ENCODE measurements at regions not wholly inside any gene's neighbourhood (a gene's known extent, or its start where the extent isn't known, plus 50 kb on each side); places are given as distances from the start of the nearest gene placed in this dataset.

DNA sequence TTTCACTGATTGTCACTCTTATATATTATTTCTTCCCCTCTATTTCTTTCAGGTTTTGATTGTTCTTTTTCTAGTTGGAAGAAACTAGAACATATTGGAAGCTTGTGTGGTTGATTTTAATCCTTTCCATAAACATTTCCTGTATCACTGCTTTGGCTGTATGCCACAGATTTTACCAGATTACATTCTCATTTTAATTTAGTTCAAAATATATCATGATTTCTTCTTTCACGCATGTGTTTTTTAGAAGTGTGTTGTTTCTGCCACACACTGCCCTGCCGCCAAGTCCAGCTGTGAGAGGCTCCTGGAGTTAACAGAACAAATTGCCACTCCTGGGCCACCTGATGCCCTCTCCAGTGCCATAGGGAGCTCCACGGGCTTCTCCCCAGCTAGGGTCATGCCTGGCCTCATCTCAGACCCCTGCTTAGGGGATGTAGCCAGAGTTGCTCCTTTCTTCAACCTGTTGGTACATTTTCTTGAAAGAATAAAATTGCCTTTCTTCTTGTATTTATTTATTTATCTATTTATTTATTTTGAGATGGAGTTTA, 206.2 kb upstream of the COPS8 start:
- Histone ChIP-seq H3K36me3 (no peaks in the 10 kb centered on the region), H3K27me3 (no peaks in the 10 kb centered on the region), H3K9me3 (no peaks in the 10 kb centered on the region), H3K4me3 (no peak overlapping the region), H3K27ac (no peak overlapping the region), H3K4me1 (peaks cover 0 to 10% of the 10 kb centered on the region in 2 donors)
- no peak for DNase-seq (ENCODE audit: low spot score)
- TF ChIP-seq, protein P1, sequence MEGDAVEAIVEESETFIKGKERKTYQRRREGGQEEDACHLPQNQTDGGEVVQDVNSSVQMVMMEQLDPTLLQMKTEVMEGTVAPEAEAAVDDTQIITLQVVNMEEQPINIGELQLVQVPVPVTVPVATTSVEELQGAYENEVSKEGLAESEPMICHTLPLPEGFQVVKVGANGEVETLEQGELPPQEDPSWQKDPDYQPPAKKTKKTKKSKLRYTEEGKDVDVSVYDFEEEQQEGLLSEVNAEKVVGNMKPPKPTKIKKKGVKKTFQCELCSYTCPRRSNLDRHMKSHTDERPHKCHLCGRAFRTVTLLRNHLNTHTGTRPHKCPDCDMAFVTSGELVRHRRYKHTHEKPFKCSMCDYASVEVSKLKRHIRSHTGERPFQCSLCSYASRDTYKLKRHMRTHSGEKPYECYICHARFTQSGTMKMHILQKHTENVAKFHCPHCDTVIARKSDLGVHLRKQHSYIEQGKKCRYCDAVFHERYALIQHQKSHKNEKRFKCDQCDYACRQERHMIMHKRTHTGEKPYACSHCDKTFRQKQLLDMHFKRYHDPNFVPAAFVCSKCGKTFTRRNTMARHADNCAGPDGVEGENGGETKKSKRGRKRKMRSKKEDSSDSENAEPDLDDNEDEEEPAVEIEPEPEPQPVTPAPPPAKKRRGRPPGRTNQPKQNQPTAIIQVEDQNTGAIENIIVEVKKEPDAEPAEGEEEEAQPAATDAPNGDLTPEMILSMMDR (IDR thresholded peaks at IDR 0.05), result no peak

DNA sequence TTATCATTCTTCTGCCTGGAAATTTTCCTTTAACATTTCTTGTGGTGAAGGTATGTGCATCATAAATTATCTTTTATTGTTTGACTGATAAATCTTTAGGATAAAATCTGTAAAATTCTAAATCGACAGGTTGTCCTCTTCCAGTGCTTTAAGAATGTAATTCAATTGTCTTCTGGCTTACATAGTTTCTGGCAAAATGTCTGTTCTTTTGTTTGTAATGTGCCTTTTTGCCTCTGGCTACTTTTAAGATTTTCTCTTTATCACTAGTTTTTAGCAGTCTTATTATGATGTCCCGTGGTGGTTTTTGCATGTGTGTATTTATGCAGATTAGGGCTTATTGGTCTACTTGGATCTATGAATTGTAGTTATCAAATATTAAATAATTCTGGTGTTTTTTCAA, 203.6 kb upstream of the COPS8 start:
- TF ChIP-seq, protein P1 (IDR thresholded peaks at IDR 0.05), result no peak
- no peak for DNase-seq (ENCODE audit: low spot score)
- Histone ChIP-seq H3K36me3 (no peaks in the 10 kb centered on the region), H3K9me3 (no peaks in the 10 kb centered on the region), H3K4me1 (no peaks in the 10 kb centered on the region), H3K27me3 (no peaks in the 10 kb centered on the region), H3K27ac (no peak overlapping the region), H3K4me3 (no peak overlapping the region)

- no peak for DNase-seq (ENCODE audit: low spot score)
- TF ChIP-seq, protein P1 (IDR thresholded peaks at IDR 0.05), result no peak
- no peaks in the 10 kb centered on the region for H3K27me3 ChIP-seq
- H3K9me3 ChIP-seq, result no peaks in the 10 kb centered on the region
- H3K36me3 ChIP-seq, result no peaks in the 10 kb centered on the region
- peaks cover 0 to 7% of the 10 kb centered on the region in 2 donors for H3K4me1 ChIP-seq
- H3K4me3 ChIP-seq, result no peak overlapping the region
- no peak overlapping the region for H3K27ac ChIP-seq
Measured at GRCh38 chr2:236882930-236883329, 202.8 kb upstream of the COPS8 start.

GRCh38 chr2:236883819-236884218, 201.9 kb upstream of the COPS8 start:
- peaks cover 0 to 16% of the 10 kb centered on the region in 2 donors for H3K4me1 ChIP-seq
- H3K36me3 ChIP-seq, result no peaks in the 10 kb centered on the region
- no peak overlapping the region for H3K27ac ChIP-seq
- no peak for DNase-seq (ENCODE audit: low spot score)
- no peaks in the 10 kb centered on the region for H3K27me3 ChIP-seq
- no peak overlapping the region for H3K4me3 ChIP-seq
- TF ChIP-seq, protein P1 (IDR thresholded peaks at IDR 0.05), result no peak
- H3K9me3 ChIP-seq, result no peaks in the 10 kb centered on the region

GRCh38 chr2:236884569-236885175, 201.0 kb upstream of the COPS8 start:
- Histone ChIP-seq H3K4me1 (peaks cover 0 to 21% of the 10 kb centered on the region in 2 donors), H3K27ac (no peak overlapping the region), H3K27me3 (no peaks in the 10 kb centered on the region), H3K36me3 (no peaks in the 10 kb centered on the region), H3K9me3 (no peaks in the 10 kb centered on the region), H3K4me3 (no peak overlapping the region)
- no peak for DNase-seq (ENCODE audit: low spot score)
- TF ChIP-seq, protein P1 (IDR thresholded peaks at IDR 0.05), result no peak

GRCh38 chr2:236886456-236886855, 199.2 kb upstream of the COPS8 start:
- Histone ChIP-seq H3K27ac (no peak overlapping the region), H3K36me3 (no peaks in the 10 kb centered on the region), H3K27me3 (no peaks in the 10 kb centered on the region), H3K4me1 (peaks cover 0 to 21% of the 10 kb centered on the region in 2 donors), H3K4me3 (no peak overlapping the region), H3K9me3 (no peaks in the 10 kb centered on the region)
- DNase-seq (ENCODE audit: low spot score), result no peak
- TF ChIP-seq, protein P1 (IDR thresholded peaks at IDR 0.05), result no peak
